Right lobe of liver (tissue), 6 donors: ENCODE measurements at regions not wholly inside any gene's neighbourhood (a gene's known extent, or its start where the extent isn't known, plus 50 kb on each side); places are given as distances from the start of the nearest gene placed in this dataset.

Experiments
- ATAC-seq, 4 donors: fragments of 200-7000 bp; cut with Tn5 transposase; one replicate each; pipeline ENCODE4 v1.9.1; 2020; ENCODE audit warnings: mild to moderate bottlenecking in 4 of 4, moderate library complexity in 4 of 4
- DNase-seq, 3 donors: peaks; one replicate each; pipeline ENCODE4 v3.0.0-alpha.2; 2020
- H3K27ac ChIP-seq, 3 donors: fragments of 200-600 bp; one replicate each; pipeline ENCODE4 v1.8.0; 2022
- H3K27me3 ChIP-seq, 2 donors: fragments of 200-600 bp; one replicate each; pipeline ENCODE4 v1.8.0; 2022
- H3K36me3 ChIP-seq, 4 donors: fragments of 200-600 bp; sonication (generic) in 1 of 4; one replicate each; pipeline versions ENCODE4 v1.5.1 to v1.8.0; 2017 to 2022; ENCODE audit warnings: control low read depth in 1 of 4
- H3K4me1 ChIP-seq, 4 donors: fragments of 200-600 bp; sonication (generic) in 1 of 4; one replicate each; pipeline versions ENCODE4 v1.5.1 to v1.8.0; 2017 to 2022; ENCODE audit warnings: control low read depth in 1 of 4
- H3K4me3 ChIP-seq, 3 donors: fragments of 200-600 bp; one replicate each; pipeline ENCODE4 v1.8.0; 2022
- H3K9me3 ChIP-seq, 4 donors: fragments of 200-600 bp; sonication (generic) in 1 of 4; one replicate each; pipeline versions ENCODE4 v1.5.1 to v1.8.0; 2017 to 2022; ENCODE audit warnings: control low read depth in 1 of 4
- POLR2A ChIP-seq: fragments of 450-650 bp; IDR thresholded peaks from one replicate; pipeline ENCODE4 v1.6.1; 2017; ENCODE audit warnings: antibody characterized with exemption, mild to moderate bottlenecking
- WGBS: methylation state at CpG from one replicate; pipeline ENCODE4 v1.1.6; 2018; ENCODE audit warnings: low coverage, low lambda C conversion rate; ENCODE audit not compliant: insufficient coverage; ENCODE audit errors: missing lambda C conversion rate; 5-methylcytosine and 5-hydroxymethylcytosine counted together
- intact Hi-C, 2 donors: fragments of 100-400 bp; cut with DNase I; formaldehyde crosslinking; loops; one replicate each; pipeline versions ENCODE4 v1.11.2 to v1.14.1; 2022
- TF ChIP-seq, protein P1 (sequence below), 4 donors: fragments of 200-600 bp in 3 of 4; fragments of 450-650 bp in 1 of 4; IDR thresholded peaks; one replicate each; pipeline versions ENCODE4 v1.5.1 to v1.8.0; 2016 to 2022; ENCODE audit warnings: antibody characterized with exemption in 4 of 4, mild to moderate bottlenecking in 2 of 4
- donor health status: DM: no; HTN: yes; CAD: no.
- donor health status: DM: no; HTN: no; CAD: no.
- donor health status: DM: no; HTN: no; CAD: no.
- donor health status: DM: no; HTN: yes; CAD: no.
- donor health status: DM: no; HTN: yes; CAD: no.

DNA sequence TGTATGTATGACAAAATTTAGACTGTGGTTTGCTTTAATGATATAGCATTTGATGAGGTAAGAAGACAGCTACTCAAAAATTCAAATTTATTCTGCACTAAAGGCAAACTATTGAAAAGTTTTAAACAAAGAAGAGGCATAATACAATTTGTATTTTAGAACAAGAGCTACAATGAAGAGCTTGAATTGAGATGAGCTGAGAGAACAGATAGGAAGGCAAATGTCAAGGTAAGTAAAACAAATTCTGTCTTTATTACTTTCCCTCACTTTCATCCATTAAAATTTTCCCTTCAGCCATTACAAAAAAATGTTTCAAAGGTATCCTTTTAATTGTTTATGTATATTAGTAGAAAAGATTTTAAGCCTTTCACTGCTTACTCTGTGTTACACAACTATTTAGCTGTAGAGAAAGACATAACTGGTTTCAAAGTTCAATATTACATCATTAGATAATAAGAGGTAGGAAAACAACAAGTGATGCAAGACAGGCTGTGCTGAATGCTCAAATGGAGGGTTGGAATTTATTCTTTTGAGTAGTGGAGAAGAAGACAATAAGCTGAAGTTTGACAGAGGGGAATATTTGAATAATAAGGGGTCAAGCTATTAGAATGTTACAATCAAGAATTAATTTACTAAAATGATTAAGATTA is 1334.1 kb downstream of the FSCB start:
- peak; percentile 94 to 100 (median 98) for ATAC-seq
- no peak for DNase-seq
- no peaks in the 10 kb centered on the region for H3K9me3 ChIP-seq

GRCh38 chr14:43169722-43170121 is 1337.4 kb downstream of the FSCB start:
- 91% methylated on average over 2 of the region's 2 CpGs for WGBS
- TF ChIP-seq POLR2A: no peak
- TF ChIP-seq, protein P1, sequence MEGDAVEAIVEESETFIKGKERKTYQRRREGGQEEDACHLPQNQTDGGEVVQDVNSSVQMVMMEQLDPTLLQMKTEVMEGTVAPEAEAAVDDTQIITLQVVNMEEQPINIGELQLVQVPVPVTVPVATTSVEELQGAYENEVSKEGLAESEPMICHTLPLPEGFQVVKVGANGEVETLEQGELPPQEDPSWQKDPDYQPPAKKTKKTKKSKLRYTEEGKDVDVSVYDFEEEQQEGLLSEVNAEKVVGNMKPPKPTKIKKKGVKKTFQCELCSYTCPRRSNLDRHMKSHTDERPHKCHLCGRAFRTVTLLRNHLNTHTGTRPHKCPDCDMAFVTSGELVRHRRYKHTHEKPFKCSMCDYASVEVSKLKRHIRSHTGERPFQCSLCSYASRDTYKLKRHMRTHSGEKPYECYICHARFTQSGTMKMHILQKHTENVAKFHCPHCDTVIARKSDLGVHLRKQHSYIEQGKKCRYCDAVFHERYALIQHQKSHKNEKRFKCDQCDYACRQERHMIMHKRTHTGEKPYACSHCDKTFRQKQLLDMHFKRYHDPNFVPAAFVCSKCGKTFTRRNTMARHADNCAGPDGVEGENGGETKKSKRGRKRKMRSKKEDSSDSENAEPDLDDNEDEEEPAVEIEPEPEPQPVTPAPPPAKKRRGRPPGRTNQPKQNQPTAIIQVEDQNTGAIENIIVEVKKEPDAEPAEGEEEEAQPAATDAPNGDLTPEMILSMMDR (IDR thresholded peaks at IDR 0.05): no peak
- H3K27ac ChIP-seq: no peak overlapping the region
- intact Hi-C loops: no loop called here
- H3K36me3 ChIP-seq: no peaks in the 10 kb centered on the region
- peaks cover 0 to 11% (median 4%) of the 10 kb centered on the region in 4 donors for H3K4me1 ChIP-seq
- no peaks in the 10 kb centered on the region for H3K9me3 ChIP-seq
- ATAC-seq (no peak), DNase-seq (no peak)
- H3K4me3 ChIP-seq: no peak overlapping the region
- no peaks in the 10 kb centered on the region for H3K27me3 ChIP-seq

More for the DNA sequence above, 1334.1 kb downstream of the FSCB start:
- Histone ChIP-seq H3K4me1 (peaks cover 0 to 11% (median 4%) of the 10 kb centered on the region in 4 donors), H3K27ac (peak overlapping the region in 2 of 3 donors; percentile 64 to 81), H3K27me3 (no peaks in the 10 kb centered on the region), H3K4me3 (no peak overlapping the region), H3K36me3 (no peaks in the 10 kb centered on the region)
- intact Hi-C loops: no loop called here
- TF ChIP-seq, protein P1 (IDR thresholded peaks at IDR 0.05): no peak
- no peak for TF ChIP-seq POLR2A

GRCh38 chr14:43168371-43168925 is 1338.6 kb downstream of the FSCB start:
- ATAC-seq (no peak), DNase-seq (no peak)
- intact Hi-C loops: no loop called here
- Histone ChIP-seq H3K27ac (no peak overlapping the region), H3K4me3 (no peak overlapping the region), H3K36me3 (no peaks in the 10 kb centered on the region), H3K4me1 (peaks cover 0 to 11% (median 4%) of the 10 kb centered on the region in 4 donors), H3K27me3 (no peaks in the 10 kb centered on the region), H3K9me3 (no peaks in the 10 kb centered on the region)
- 75% methylated on average over 1 of the region's 1 CpG for WGBS
- TF ChIP-seq POLR2A: no peak
- TF ChIP-seq, protein P1 (IDR thresholded peaks at IDR 0.05): no peak

DNA sequence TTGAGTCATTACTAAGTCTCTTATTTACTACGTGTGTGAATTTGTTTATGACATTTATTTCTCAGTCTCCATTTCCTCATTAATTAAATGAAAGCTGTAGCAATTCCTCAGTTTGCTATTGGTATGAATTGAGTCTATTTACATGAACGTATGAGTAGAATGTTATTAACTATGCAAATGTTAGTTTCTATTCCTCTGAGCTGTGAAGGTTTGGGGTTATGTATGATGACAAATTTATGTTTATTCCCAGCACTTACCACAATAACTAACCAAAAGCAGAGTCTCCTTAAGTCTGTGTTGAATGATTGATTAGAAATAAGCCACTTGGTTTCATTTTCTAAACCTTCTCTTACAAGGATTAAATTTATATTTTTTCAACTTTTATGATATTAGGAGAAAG is 1340.9 kb downstream of the FSCB start:
- no peaks in the 10 kb centered on the region for H3K27me3 ChIP-seq
- ATAC-seq (no peak), DNase-seq (no peak)
- H3K36me3 ChIP-seq: no peaks in the 10 kb centered on the region
- H3K4me1 ChIP-seq: no peaks in the 10 kb centered on the region
- TF ChIP-seq POLR2A: no peak
- TF ChIP-seq, protein P1 (IDR thresholded peaks at IDR 0.05): no peak
- no peak overlapping the region for H3K4me3 ChIP-seq
- no peak overlapping the region for H3K27ac ChIP-seq
- WGBS: 67% methylated on average over 2 of the region's 2 CpGs
- no peaks in the 10 kb centered on the region for H3K9me3 ChIP-seq
- intact Hi-C loops: no loop called here
